K562 (cell line): ENCODE measurements at regions not wholly inside any gene's neighbourhood (a gene's known extent, or its start where the extent isn't known, plus 50 kb on each side); places are given as distances from the start of the nearest gene placed in this dataset.

ENCODE experiments used
- ATAC-seq: fragments of 200-7000 bp; cut with Tn5 transposase; 3 replicates; pipeline ENCODE4 v1.9.1; 2020; ENCODE audit warnings: moderate library complexity
- BruUV-seq: library from RNA; stranded (reverse); fragments of 400-500 nt; replicated peaks from 2 replicates; lab custom pipeline; 2021; lab: Mats Ljungman, UMichigan
- CTCF ChIA-PET: fragments of 300-600 bp; formaldehyde crosslinking; extraction: SDS; loops from one replicate; lab custom pipeline; 2021; ENCODE audit warnings: low intra/inter-chr PET ratio; lab: Yijun Ruan, JAX
- POLR2A ChIA-PET: fragments of 300-600, 350-650 bp; sonication (Branson Sonifier 250); formaldehyde crosslinking; extraction: SDS; loops from one replicate; lab custom pipeline; 2021; ENCODE audit warnings: antibody characterized with exemption, inconsistent platforms; lab: Yijun Ruan, JAX
- DNase-seq, 4 experiments: peaks; one replicate each; pipeline versions ENCODE4 v3.0.0 to v3.0.0-alpha.2; 2011 to 2018; ENCODE audit warnings: low spot score in 3 of 4, mixed read lengths in 3 of 4; ENCODE audit errors: extremely low read depth in 1 of 4
- FAIRE-seq: peaks from 2 replicates; lab custom pipeline; 2011; peaks lifted over from hg19 to GRCh38; lab: Jason Lieb, UNC
- H2AFZ ChIP-seq: 2 replicates; pipeline ENCODE4 v1.6.0; 2011; ENCODE audit warnings: low read depth, low read length, control low read depth, inconsistent platforms
- H3K27ac ChIP-seq: fragments of 200-600 bp; 3 replicates; pipeline ENCODE4 v1.8.0; 2011; ENCODE audit warnings: low read depth, mild to moderate bottlenecking, control low read depth, inconsistent platforms, low read length, moderate library complexity, mixed read lengths; ENCODE audit errors: extremely low read depth
- H3K27me3 ChIP-seq, 2 experiments: fragments of 300-600 bp in 1 of 2; 2 replicates in 1 of 2; 3 replicates in 1 of 2; pipeline versions ENCODE4 v1.6.0 to v1.8.0; 2011; ENCODE audit warnings: inconsistent platforms in 2 of 2, low read length in 2 of 2, mild to moderate bottlenecking in 1 of 2, mixed read lengths in 1 of 2, moderate library complexity in 1 of 2; ENCODE audit not compliant: control insufficient read depth in 2 of 2, insufficient read depth in 2 of 2
- H3K36me3 ChIP-seq: fragments of 300-600 bp; 3 replicates; pipeline ENCODE4 v1.8.0; 2011; ENCODE audit warnings: mild to moderate bottlenecking, low read length, inconsistent platforms; ENCODE audit not compliant: control insufficient read depth, insufficient read depth
- H3K4me1 ChIP-seq, 2 experiments: fragments of 200-600 bp in 1 of 2; replicated peaks in 1 of 2; 2 replicates in 1 of 2; 3 replicates in 1 of 2; pipeline versions ENCODE4 v1.5.1 to v1.8.0; 2011; ENCODE audit warnings: inconsistent platforms in 2 of 2, low read length in 2 of 2, mild to moderate bottlenecking in 1 of 2, mixed read lengths in 1 of 2, moderate library complexity in 1 of 2; ENCODE audit not compliant: control insufficient read depth in 2 of 2, insufficient read depth in 2 of 2
- H3K4me2 ChIP-seq: 2 replicates; pipeline ENCODE4 v1.6.1; 2011; ENCODE audit warnings: low read length, control low read depth, inconsistent platforms, mixed read lengths; ENCODE audit not compliant: insufficient read depth
- H3K4me3 ChIP-seq: fragments of 200-600 bp; sonication (generic), shearing (Covaris generic); 2 replicates; pipeline ENCODE4 v1.5.1; 2016; ENCODE audit warnings: control low read depth, inconsistent platforms
- H3K79me2 ChIP-seq: fragments of 200-600 bp; 3 replicates; pipeline ENCODE4 v1.8.0; 2011; ENCODE audit warnings: low read length, inconsistent platforms; ENCODE audit not compliant: control insufficient read depth, insufficient read depth
- H3K9ac ChIP-seq, 2 experiments: 2 replicates each; pipeline versions ENCODE4 v1.6.0 to v1.6.1; 2011; ENCODE audit warnings: low read depth in 2 of 2, low read length in 2 of 2, control low read depth in 1 of 2, inconsistent platforms in 1 of 2, mild to moderate bottlenecking in 1 of 2, mixed read lengths in 1 of 2; ENCODE audit not compliant: insufficient read depth in 1 of 2
- H3K9me1 ChIP-seq: one replicate; pipeline ENCODE4 v1.6.0; 2011; ENCODE audit warnings: inconsistent platforms, mild to moderate bottlenecking, low read length, moderate library complexity; ENCODE audit not compliant: control insufficient read depth, insufficient read depth
- H3K9me3 ChIP-seq: replicated peaks from 2 replicates; pipeline ENCODE4 v1.5.1; 2011; ENCODE audit warnings: low read depth, low read length, inconsistent platforms; ENCODE audit not compliant: control insufficient read depth, insufficient read depth
- H4K20me1 ChIP-seq: replicated peaks from 2 replicates; pipeline ENCODE4 v1.6.1; 2011; ENCODE audit warnings: low read length, inconsistent platforms, mixed read lengths; ENCODE audit not compliant: control insufficient read depth, insufficient read depth
- ETS2 ChIP-seq: IDR thresholded peaks from 2 replicates; pipeline ENCODE4 v1.6.1; 2016; ENCODE audit warnings: borderline replicate concordance, missing genetic modification characterization, mild to moderate bottlenecking, moderate library complexity, missing compliant biosample characterization; ENCODE audit not compliant: poor library complexity, severe bottlenecking
- MCM2 ChIP-seq: fragments of 450-650 bp; IDR thresholded peaks from 2 replicates; pipeline ENCODE4 v1.6.1; 2017; ENCODE audit warnings: low read depth, mild to moderate bottlenecking
- NFE2L1 ChIP-seq: fragments of 450-650 bp; IDR thresholded peaks from 2 replicates; pipeline ENCODE4 v1.6.1; 2016; ENCODE audit warnings: missing genetic modification characterization, low read depth, mild to moderate bottlenecking, missing compliant biosample characterization, moderate library complexity, borderline replicate concordance
- NFXL1 ChIP-seq: fragments of 450-650 bp; formaldehyde crosslinking; IDR thresholded peaks from 2 replicates; pipeline ENCODE4 v1.4.0; 2021; ENCODE audit warnings: mild to moderate bottlenecking
- ZNF551 ChIP-seq: fragments of 250-450 bp; sonication (Bioruptor Pico); IDR thresholded peaks from 2 replicates; pipeline ENCODE4 v1.5.0; 2021; ENCODE audit warnings: mild to moderate bottlenecking, moderate library complexity
- WGBS: fragments of 100-300 bp; shearing (Covaris generic); methylation state at CpG from one replicate; pipeline ENCODE4 v1.1.6; 2016; ENCODE audit warnings: low coverage, mixed read lengths; ENCODE audit not compliant: insufficient coverage; ENCODE audit errors: missing lambda C conversion rate; 5-methylcytosine and 5-hydroxymethylcytosine counted together
- in situ Hi-C: fragments of 300-500 bp; cut with MboI; formaldehyde crosslinking; loops from 4 replicates; pipeline ENCODE4 v1.15.0; 2018; ENCODE audit warnings: inconsistent platforms, mixed read lengths
- intact Hi-C: fragments of 100-400 bp; cut with micrococcal nuclease; formaldehyde crosslinking; loops from 2 replicates; pipeline ENCODE4 v1.14.2; 2022

- no peaks in the 10 kb centered on the region for H4K20me1 ChIP-seq
- H3K9ac ChIP-seq, result no peak overlapping the region
- TF ChIP-seq NFXL1 (CRISPR knock-in tag) (no peak), MCM2 (no peak), ZNF551 (CRISPR knock-in tag) (no peak), NFE2L1 (tag) (no peak)
- ATAC-seq (no peak), FAIRE-seq (no peak), DNase-seq (no peak)
- H3K79me2 ChIP-seq, result no peaks in the 10 kb centered on the region
- 0% methylated on average over 1 of the region's 1 CpG for WGBS
- intact Hi-C loops, result no loop called here
- BruUV-seq, result no TSS peak
- H3K27ac ChIP-seq, result no peak overlapping the region
- H3K4me3 ChIP-seq, result no peak overlapping the region
- no peaks in the 10 kb centered on the region for H3K4me1 ChIP-seq
- no peak overlapping the region for H3K4me2 ChIP-seq
- H3K9me1 ChIP-seq, result no peaks in the 10 kb centered on the region
- H3K9me3 ChIP-seq, result no peaks in the 10 kb centered on the region
- H3K36me3 ChIP-seq, result no peaks in the 10 kb centered on the region
- no peaks in the 10 kb centered on the region for H3K27me3 ChIP-seq
- H2AFZ ChIP-seq, result no peak overlapping the region
- ChIA-PET POLR2A (no interaction called here), CTCF (no interaction called here)
- in situ Hi-C loops, result no loop called here
Observed at GRCh38 chr7:56188376-56188775, 72.2 kb upstream of the NUPR2 start.

- TF ChIP-seq ETS2 (tag), result no peak
- TF ChIP-seq ZNF551 (CRISPR knock-in tag), result no peak
- Histone ChIP-seq H3K4me3 (no peak overlapping the region), H2AFZ (no peak overlapping the region), H3K27me3 (peaks cover 0 to 5% of the 10 kb centered on the region in 2 experiments; a peak in 1 of 5 replicates), H3K79me2 (no peaks in the 10 kb centered on the region), H3K9me1 (no peaks in the 10 kb centered on the region), H3K27ac (no peak overlapping the region), H3K9ac (no peak overlapping the region), H3K4me1 (no peaks in the 10 kb centered on the region), H3K4me2 (no peak overlapping the region), H3K9me3 (no peaks in the 10 kb centered on the region), H3K36me3 (no peaks in the 10 kb centered on the region), H4K20me1 (no peaks in the 10 kb centered on the region)
- intact Hi-C loops (no loop called here), in situ Hi-C loops (no loop called here)
- WGBS, result 0% methylated on average over 2 of the region's 2 CpGs
- CTCF ChIA-PET, result no interaction called here
- no TSS peak for BruUV-seq
- POLR2A ChIA-PET, result no interaction called here
- DNase-seq (no peak), FAIRE-seq (peak; percentile 19), ATAC-seq (no peak)
Observed at GRCh38 chr7:56181010-56181409, 64.8 kb upstream of the NUPR2 start.
